ENCODE measurements at regions not wholly inside any gene's neighbourhood (a gene's known extent, or its start where the extent isn't known, plus 50 kb on each side); places are given as distances from the start of the nearest gene placed in this dataset.

GRCh38 chr4:123822353-123822752, 425.8 kb downstream of the SPRY1 start:
- no peak overlapping the region for H3K4me3 ChIP-seq (ENCODE audit: low read depth, low read length)
- no peak for DNase-seq (ENCODE audit: low read depth)
- TF ChIP-seq CTCF (conservative IDR thresholded peaks at IDR 0.05; ENCODE audit: low read depth, low read length) = no peak

GRCh38 chr4:123823244-123823643, 426.6 kb downstream of the SPRY1 start:
- DNase-seq (ENCODE audit: low read depth) = no peak
- TF ChIP-seq CTCF (conservative IDR thresholded peaks at IDR 0.05; ENCODE audit: low read depth, low read length) = no peak
- H3K4me3 ChIP-seq (ENCODE audit: low read depth, low read length) = no peak overlapping the region

- no peak for DNase-seq (ENCODE audit: low read depth)
- no peak for TF ChIP-seq CTCF (conservative IDR thresholded peaks at IDR 0.05; ENCODE audit: low read depth, low read length)
Observed at GRCh38 chr4:123824524-123824923, 427.9 kb downstream of the SPRY1 start.

GRCh38 chr4:123825596-123826291, 429.1 kb downstream of the SPRY1 start:
- no peak overlapping the region for H3K4me3 ChIP-seq (ENCODE audit: low read depth, low read length)
- no peak for TF ChIP-seq CTCF (conservative IDR thresholded peaks at IDR 0.05; ENCODE audit: low read depth, low read length)
- no peak for DNase-seq (ENCODE audit: low read depth)

More at GRCh38 chr4:123824524-123824923, 427.9 kb downstream of the SPRY1 start:
- H3K4me3 ChIP-seq (ENCODE audit: low read depth, low read length) = no peak overlapping the region

- TF ChIP-seq CTCF (conservative IDR thresholded peaks at IDR 0.05; ENCODE audit: low read depth, low read length) = no peak
- DNase-seq (ENCODE audit: low read depth) = no peak
- no peak overlapping the region for H3K4me3 ChIP-seq (ENCODE audit: low read depth, low read length)
Observed at GRCh38 chr4:123826896-123827295, 430.3 kb downstream of the SPRY1 start.

GRCh38 chr4:123827511-123827910, 430.9 kb downstream of the SPRY1 start:
- H3K4me3 ChIP-seq (ENCODE audit: low read depth, low read length) = no peak overlapping the region
- TF ChIP-seq CTCF (conservative IDR thresholded peaks at IDR 0.05; ENCODE audit: low read depth, low read length) = no peak
- no peak for DNase-seq (ENCODE audit: low read depth)

- no peak overlapping the region for H3K4me3 ChIP-seq (ENCODE audit: low read depth, low read length)
- TF ChIP-seq CTCF (conservative IDR thresholded peaks at IDR 0.05; ENCODE audit: low read depth, low read length) = no peak
- DNase-seq (ENCODE audit: low read depth) = no peak
Observed at GRCh38 chr4:123830930-123831329, 434.3 kb downstream of the SPRY1 start.

Data from epithelial cell of proximal tubule (primary cell).